ENCODE measurements at regions not wholly inside any gene's neighbourhood (a gene's known extent, or its start where the extent isn't known, plus 50 kb on each side); places are given as distances from the start of the nearest gene placed in this dataset.

DNA sequence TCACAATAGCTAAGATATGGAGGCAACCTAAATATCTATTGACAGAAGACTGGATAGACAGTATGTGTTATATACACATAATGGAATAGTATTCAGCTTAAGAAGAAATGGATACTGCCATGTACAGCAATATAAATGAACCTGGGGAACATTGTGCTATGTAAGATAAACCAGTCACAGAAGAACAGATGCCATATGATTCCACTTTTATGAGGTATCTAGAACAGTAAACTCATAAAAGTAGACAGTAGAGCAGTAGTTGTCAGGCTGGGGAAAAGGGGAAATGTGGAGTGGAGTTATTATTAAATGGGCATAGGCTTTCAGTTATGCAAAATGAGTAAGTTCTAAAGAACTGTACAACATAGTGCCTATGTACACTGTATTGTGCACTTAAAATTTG, 1055.7 kb upstream of the TMEFF2 start:
- Histone ChIP-seq H3F3A (ENCODE audit: insufficient read depth, low read depth) (no peaks in the 10 kb centered on the region), H3K4me1 (replicated peaks; ENCODE audit: insufficient read depth) (no peaks in the 10 kb centered on the region), H3K9me3 (ENCODE audit: insufficient read depth, low read depth) (no peaks in the 10 kb centered on the region), H4K20me1 (ENCODE audit: insufficient read depth) (no peaks in the 10 kb centered on the region), H3K4me2 (no peak overlapping the region), H3K27ac (no peak overlapping the region), H3K79me2 (ENCODE audit: low read depth) (no peaks in the 10 kb centered on the region), H2AFZ (no peak overlapping the region), H3K9me2 (ENCODE audit: insufficient read depth) (no peaks in the 10 kb centered on the region), H3K27me3 (ENCODE audit: insufficient read depth, low read depth) (no peaks in the 10 kb centered on the region), H3K4me3 (no peak overlapping the region), H3K36me3 (ENCODE audit: low read depth) (no peaks in the 10 kb centered on the region)
- BruUV-seq (replicated peaks), result no TSS peak
- TF ChIP-seq CTCF (conservative IDR thresholded peaks at IDR 0.05) (no peak), EZH2 (IDR thresholded peaks at IDR 0.05; ENCODE audit: low read depth) (no peak)
- ChIA-PET POLR2A (ENCODE audit: unreplicated experiment) (no interaction called here), CTCF (no interaction called here)
- intact Hi-C loops (cut with micrococcal nuclease; ENCODE audit: unreplicated experiment), result no loop called here
- no peak for DNase-seq

- POLR2A ChIA-PET (ENCODE audit: unreplicated experiment), result no interaction called here
- intact Hi-C loops (cut with micrococcal nuclease; ENCODE audit: unreplicated experiment), result no loop called here
- Histone ChIP-seq H3K27me3 (ENCODE audit: insufficient read depth, low read depth) (no peaks in the 10 kb centered on the region), H4K20me1 (ENCODE audit: insufficient read depth) (no peaks in the 10 kb centered on the region), H3K27ac (no peak overlapping the region), H3K4me3 (no peak overlapping the region), H3K4me1 (replicated peaks; ENCODE audit: insufficient read depth) (no peaks in the 10 kb centered on the region), H3K9me2 (ENCODE audit: insufficient read depth) (no peaks in the 10 kb centered on the region), H2AFZ (no peak overlapping the region), H3F3A (ENCODE audit: insufficient read depth, low read depth) (no peaks in the 10 kb centered on the region), H3K9me3 (ENCODE audit: insufficient read depth, low read depth) (no peaks in the 10 kb centered on the region), H3K36me3 (ENCODE audit: low read depth) (no peaks in the 10 kb centered on the region), H3K79me2 (ENCODE audit: low read depth) (no peaks in the 10 kb centered on the region), H3K4me2 (no peak overlapping the region)
- no TSS peak for BruUV-seq (replicated peaks)
- CTCF ChIA-PET, result no interaction called here
- no peak for DNase-seq
- TF ChIP-seq CTCF (conservative IDR thresholded peaks at IDR 0.05), result peak; percentile 50; the same call in 1 of the 2 replicates
- no peak for TF ChIP-seq EZH2 (IDR thresholded peaks at IDR 0.05; ENCODE audit: low read depth)
Measured at GRCh38 chr2:193240752-193241151, 1046.0 kb upstream of the TMEFF2 start.

DNA sequence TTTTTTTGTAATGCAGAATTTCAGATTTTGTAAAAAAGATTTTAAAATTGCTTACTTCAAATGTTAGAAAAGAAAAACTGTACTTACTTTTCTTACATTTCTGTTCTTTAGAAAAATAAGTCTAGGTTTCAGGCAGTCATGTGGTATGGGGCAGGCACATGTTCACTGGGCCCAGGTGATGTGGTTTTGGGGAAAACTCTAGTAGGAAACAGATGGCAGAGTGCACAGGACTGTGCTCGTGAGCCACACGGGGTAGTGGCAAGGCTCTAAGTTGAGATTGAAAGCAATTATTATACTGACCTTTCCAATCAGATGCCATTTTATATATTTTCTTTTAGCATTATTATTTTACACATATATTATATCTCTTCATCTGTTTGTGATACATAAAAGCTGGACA, 1036.9 kb upstream of the TMEFF2 start:
- Histone ChIP-seq H2AFZ (no peak overlapping the region), H4K20me1 (ENCODE audit: insufficient read depth) (no peaks in the 10 kb centered on the region), H3K9me2 (ENCODE audit: insufficient read depth) (no peaks in the 10 kb centered on the region), H3K4me1 (replicated peaks; ENCODE audit: insufficient read depth) (no peaks in the 10 kb centered on the region), H3K9me3 (ENCODE audit: insufficient read depth, low read depth) (no peaks in the 10 kb centered on the region), H3K4me3 (no peak overlapping the region), H3F3A (ENCODE audit: insufficient read depth, low read depth) (no peaks in the 10 kb centered on the region), H3K27ac (no peak overlapping the region), H3K27me3 (ENCODE audit: insufficient read depth, low read depth) (no peaks in the 10 kb centered on the region), H3K36me3 (ENCODE audit: low read depth) (no peaks in the 10 kb centered on the region), H3K79me2 (ENCODE audit: low read depth) (no peaks in the 10 kb centered on the region), H3K4me2 (no peak overlapping the region)
- BruUV-seq (replicated peaks), result no TSS peak
- ChIA-PET CTCF (no interaction called here), POLR2A (ENCODE audit: unreplicated experiment) (no interaction called here)
- TF ChIP-seq EZH2 (IDR thresholded peaks at IDR 0.05; ENCODE audit: low read depth) (no peak), CTCF (conservative IDR thresholded peaks at IDR 0.05) (no peak)
- intact Hi-C loops (cut with micrococcal nuclease; ENCODE audit: unreplicated experiment), result no loop called here
- no peak for DNase-seq

Data from PC-9 (cell line).